ENCODE measurements at regions not wholly inside any gene's neighbourhood (a gene's known extent, or its start where the extent isn't known, plus 50 kb on each side); places are given as distances from the start of the nearest gene placed in this dataset.

- TF ChIP-seq ZNF148 (tag by site-specific recombination; IDR thresholded peaks at IDR 0.05; ENCODE audit: borderline replicate concordance) (no peak), CTCF (tag by site-specific recombination; IDR thresholded peaks at IDR 0.05) (no peak), ELK4 (IDR thresholded peaks at IDR 0.05; ENCODE audit: borderline replicate concordance, low read depth, low read length) (no peak), ZNF24 (tag by site-specific recombination; IDR thresholded peaks at IDR 0.05) (no peak), ZNF174 (tag by site-specific recombination; IDR thresholded peaks at IDR 0.05) (no peak), ZNF558 (tag by site-specific recombination; IDR thresholded peaks at IDR 0.05) (no peak), ZNF639 (tag by site-specific recombination; IDR thresholded peaks at IDR 0.05) (no peak), ZXDB (tag by site-specific recombination; IDR thresholded peaks at IDR 0.05) (no peak)
Measured at GRCh38 chrX:125439194-125439849, 119.7 kb downstream of the TEX13C start.
